LNCaP clone FGC (cell line): ENCODE measurements at regions not wholly inside any gene's neighbourhood (a gene's known extent, or its start where the extent isn't known, plus 50 kb on each side); places are given as distances from the start of the nearest gene placed in this dataset.

Experiments
- DNase-seq: peaks from one replicate; pipeline ENCODE4 v3.0.0-alpha.2; 2011; ENCODE audit warnings: low read depth
- H3K4me3 ChIP-seq: 2 replicates; pipeline ENCODE4 v1.5.1; 2011; ENCODE audit warnings: mild to moderate bottlenecking, low read depth, low read length, control low read depth
- TF ChIP-seq, protein P1 (sequence below): IDR thresholded peaks from 2 replicates; pipeline ENCODE4 v1.5.1; 2012; ENCODE audit warnings: mild to moderate bottlenecking; ENCODE audit not compliant: control insufficient read depth, insufficient read depth; ENCODE audit errors: extremely low read depth

DNA sequence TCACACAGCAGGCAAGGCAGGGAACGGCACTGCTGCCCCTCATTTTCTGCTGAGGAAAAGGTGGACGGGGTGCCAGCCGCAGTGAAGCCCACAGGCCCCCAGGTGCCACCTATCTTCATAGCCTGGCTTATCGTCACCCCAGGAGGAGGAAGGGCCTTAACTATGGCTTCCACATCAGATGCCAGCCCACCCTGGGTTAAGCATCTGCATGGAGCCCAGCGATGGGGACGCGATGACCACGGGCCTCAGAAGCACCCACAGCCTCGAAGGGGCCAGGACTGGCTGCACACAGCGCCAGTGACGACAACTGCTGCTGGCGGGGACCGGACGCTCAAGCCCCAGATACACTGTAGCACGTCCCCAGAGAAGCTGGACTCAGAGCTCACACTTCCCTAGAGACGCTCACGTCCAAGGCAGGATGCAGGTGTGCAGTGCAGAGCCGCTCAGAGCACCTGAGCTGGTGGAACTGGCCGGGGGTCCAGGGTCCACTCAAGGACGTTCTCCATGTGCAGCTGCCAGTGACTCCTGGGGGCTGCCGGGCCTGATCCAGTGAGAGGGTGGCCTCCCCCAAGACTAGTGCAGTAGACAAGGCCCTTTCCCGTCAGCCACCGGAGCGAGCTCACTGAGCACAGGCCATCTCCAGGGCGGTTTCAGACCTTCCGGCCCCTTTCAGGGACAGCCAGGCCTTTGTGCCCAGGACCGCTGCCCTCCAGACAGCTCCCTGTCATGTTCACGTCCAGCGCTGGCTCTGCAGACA is 83.0 kb downstream of the YTHDF1 start:
- no peak for DNase-seq
- no peak overlapping the region for H3K4me3 ChIP-seq
- TF ChIP-seq, protein P1, sequence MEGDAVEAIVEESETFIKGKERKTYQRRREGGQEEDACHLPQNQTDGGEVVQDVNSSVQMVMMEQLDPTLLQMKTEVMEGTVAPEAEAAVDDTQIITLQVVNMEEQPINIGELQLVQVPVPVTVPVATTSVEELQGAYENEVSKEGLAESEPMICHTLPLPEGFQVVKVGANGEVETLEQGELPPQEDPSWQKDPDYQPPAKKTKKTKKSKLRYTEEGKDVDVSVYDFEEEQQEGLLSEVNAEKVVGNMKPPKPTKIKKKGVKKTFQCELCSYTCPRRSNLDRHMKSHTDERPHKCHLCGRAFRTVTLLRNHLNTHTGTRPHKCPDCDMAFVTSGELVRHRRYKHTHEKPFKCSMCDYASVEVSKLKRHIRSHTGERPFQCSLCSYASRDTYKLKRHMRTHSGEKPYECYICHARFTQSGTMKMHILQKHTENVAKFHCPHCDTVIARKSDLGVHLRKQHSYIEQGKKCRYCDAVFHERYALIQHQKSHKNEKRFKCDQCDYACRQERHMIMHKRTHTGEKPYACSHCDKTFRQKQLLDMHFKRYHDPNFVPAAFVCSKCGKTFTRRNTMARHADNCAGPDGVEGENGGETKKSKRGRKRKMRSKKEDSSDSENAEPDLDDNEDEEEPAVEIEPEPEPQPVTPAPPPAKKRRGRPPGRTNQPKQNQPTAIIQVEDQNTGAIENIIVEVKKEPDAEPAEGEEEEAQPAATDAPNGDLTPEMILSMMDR, result no peak

DNA sequence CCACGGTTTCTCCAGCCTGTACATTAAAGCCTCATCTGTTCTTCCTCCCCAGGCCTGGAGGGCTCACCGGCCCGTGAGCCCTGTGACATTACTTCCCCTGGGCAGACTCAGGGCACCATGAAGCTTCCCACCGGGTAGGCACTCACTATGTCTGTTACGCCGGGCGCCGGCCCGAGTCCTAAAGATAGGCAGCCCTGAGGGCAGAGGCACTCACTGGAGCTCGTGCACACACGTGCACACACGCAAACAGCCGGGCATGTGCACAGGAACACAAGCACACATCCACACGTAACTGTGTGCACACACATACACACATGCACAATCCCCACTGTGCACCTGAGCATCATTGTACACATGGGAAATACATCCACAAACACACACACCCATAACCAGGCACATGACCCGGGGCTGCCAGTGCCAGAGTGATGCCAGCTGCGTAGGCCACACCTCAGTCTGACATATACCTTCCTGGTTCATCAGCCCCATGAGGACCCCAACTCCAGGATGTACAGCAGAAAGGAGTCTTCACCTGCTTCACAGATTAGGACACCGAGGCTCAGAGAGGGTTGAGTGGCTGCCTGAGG is 83.7 kb downstream of the YTHDF1 start:
- no peak for DNase-seq
- TF ChIP-seq, protein P1, result no peak
- H3K4me3 ChIP-seq, result no peak overlapping the region

DNA sequence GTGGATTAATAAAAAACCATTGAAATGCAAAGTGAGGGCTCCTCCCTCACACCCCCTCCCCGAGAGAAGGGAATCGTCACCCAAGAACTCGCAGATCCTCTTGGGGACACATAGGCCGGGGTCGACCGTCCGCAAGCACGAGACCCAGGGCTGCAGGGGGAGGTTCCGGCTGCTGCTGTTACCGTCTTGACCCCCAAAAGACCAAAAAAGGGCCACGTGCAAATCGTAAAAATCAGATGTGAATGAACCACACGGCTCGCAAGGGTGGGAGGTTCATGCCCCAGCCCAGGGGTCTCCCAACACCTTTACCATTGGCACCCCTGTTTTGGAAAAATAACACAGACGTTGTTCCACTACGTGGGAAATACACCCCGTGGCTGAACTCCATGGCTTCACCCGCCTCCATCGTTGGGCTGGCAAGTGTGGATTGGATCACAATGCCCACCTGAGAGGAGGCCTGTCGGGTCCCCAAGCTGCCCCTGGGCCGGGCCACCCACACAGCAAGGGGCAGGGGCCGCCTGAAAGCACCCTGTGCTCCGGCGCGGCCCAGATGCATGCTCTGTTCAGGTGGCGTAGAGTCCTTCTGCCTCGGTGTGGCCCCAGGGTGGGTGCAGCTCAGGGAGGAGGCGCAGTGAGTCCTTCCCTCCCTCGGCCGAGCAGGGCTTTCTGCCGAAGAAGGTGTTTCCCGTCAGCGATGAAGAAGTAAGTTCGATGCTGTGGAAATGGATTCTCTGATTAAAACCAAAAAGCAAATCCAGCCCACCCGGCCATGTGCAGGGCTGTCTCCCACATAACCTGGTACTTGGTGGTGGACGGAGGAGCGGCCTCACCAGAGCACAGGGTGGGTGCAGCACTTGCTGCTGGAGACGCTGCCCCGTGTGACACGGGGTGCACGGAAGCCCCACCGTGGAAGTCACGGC is 85.0 kb downstream of the YTHDF1 start:
- DNase-seq, result no peak
- no peak overlapping the region for H3K4me3 ChIP-seq
- TF ChIP-seq, protein P1, result no peak

DNA sequence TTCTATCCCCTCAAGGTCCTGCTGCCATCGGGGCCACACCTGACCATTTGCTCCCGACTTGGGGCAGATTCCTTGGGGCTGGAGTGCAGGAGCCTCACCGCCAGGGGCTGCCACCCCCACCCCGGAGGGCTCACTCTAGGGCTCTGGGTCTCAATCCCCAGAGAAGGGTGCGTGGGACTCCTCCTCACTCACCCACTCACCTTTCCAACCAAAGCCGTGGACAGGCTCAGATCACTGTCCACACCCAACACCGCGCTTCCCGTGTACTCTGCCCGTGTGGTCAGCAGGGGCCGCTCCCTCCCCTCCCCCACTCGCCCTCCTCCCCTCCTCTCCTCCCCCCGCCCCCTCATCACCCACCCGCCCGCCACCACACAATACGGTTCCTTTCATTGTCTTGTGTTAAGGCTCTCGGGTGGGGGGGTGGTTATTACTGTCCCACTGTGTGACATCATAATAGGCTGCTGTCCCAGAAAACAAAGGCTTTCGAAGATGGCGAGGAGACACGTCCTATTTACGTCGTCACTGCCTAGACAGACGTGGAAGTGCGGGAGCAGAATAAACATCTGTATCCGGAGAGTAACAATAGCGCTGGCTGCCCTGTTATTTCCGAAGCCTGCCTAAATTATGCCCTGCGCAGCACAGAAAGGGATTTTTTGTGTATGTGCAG is 85.8 kb downstream of the YTHDF1 start:
- H3K4me3 ChIP-seq, result no peak overlapping the region
- DNase-seq, result no peak
- TF ChIP-seq, protein P1, result no peak

DNA sequence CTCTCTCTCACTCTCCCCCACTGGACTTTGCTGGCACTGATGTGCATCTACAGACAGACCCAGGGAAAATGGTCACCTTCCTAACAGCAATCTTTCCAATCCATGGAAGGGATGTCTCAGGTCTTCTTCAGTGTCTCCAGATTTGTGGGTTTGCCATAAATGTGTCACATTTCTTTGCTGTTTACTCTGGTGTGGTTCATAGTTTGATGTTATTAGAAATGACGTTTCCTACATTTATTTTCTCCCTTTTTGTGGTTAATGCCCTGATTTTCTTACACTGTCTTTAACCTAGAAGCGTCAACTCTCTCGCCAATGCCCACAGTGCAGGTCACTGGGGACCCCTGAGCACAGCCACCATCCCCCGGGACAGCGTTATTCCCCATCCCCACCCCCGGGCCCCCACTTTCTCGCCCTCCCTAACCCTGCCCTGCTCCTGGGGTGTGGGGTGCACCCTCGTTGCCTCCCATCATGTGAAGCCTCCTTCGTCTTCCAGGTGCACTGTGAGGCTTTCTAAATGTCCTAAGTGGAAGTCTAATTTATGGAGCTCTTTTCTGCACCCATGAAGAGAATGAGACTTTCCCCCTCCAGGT is 86.5 kb downstream of the YTHDF1 start:
- no peak overlapping the region for H3K4me3 ChIP-seq
- no peak for DNase-seq
- TF ChIP-seq, protein P1, result no peak

DNA sequence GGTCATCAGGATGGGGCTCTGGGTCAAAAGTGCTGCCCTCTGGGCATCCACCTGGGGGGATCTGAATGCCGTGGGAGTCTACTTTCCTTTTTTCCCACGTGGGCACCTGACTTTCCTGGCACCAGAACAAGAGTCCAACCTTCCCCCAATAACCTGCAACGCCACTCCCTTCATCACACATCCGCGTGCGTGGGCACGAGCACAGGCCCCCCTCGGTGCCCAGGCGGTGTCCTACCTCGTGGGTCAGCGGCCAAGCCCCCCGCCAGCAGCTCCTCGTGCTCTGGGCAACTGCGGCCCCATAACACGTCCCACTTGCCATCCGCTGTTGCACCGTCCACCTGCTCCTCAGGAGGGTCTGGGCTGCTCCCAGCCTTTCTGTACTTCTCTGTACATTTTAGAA is 87.0 kb downstream of the YTHDF1 start:
- TF ChIP-seq, protein P1, result no peak
- H3K4me3 ChIP-seq, result no peak overlapping the region
- no peak for DNase-seq
